BLaER1 treated with 17β-estradiol and CSF1 and Interleukin-3, amounts not matched to agents 10 nM and 100 nM (cell line): ENCODE measurements at regions not wholly inside any gene's neighbourhood (a gene's known extent, or its start where the extent isn't known, plus 50 kb on each side); places are given as distances from the start of the nearest gene placed in this dataset.

Source experiments
- H3K27ac ChIP-seq, 11 experiments: shearing (Covaris generic); formaldehyde crosslinking; 2 replicates each; pipeline ENCODE4 v1.8.1; 2022
- H3K27me3 ChIP-seq, 11 experiments: shearing (Covaris generic); formaldehyde crosslinking; 2 replicates each; pipeline ENCODE4 v1.8.1; 2022
- H3K36me3 ChIP-seq, 11 experiments: shearing (Covaris generic); formaldehyde crosslinking; 2 replicates each; pipeline ENCODE4 v1.8.1; 2022
- H3K4me1 ChIP-seq, 10 experiments: shearing (Covaris generic); formaldehyde crosslinking; 2 replicates each; pipeline ENCODE4 v1.8.1; 2022
- H3K4me2 ChIP-seq, 11 experiments: shearing (Covaris generic); formaldehyde crosslinking; 2 replicates each; pipeline ENCODE4 v1.8.1; 2022
- H3K4me3 ChIP-seq, 10 experiments: shearing (Covaris generic); formaldehyde crosslinking; 2 replicates each; pipeline ENCODE4 v1.8.1; 2022
- H3K9ac ChIP-seq, 11 experiments: shearing (Covaris generic); formaldehyde crosslinking; 2 replicates each; pipeline ENCODE4 v1.8.1; 2022
- H3K9me3 ChIP-seq, 11 experiments: shearing (Covaris generic); formaldehyde crosslinking; replicated peaks in 1 of 11; 2 replicates each; pipeline ENCODE4 v1.8.1; 2022
- H4K20me1 ChIP-seq, 11 experiments: shearing (Covaris generic); formaldehyde crosslinking; 2 replicates each; pipeline ENCODE4 v1.8.1; 2022
- Cebpa-rat ChIP-seq, 11 experiments: shearing (Covaris generic); IDR thresholded peaks; 2 replicates each; pipeline ENCODE4 v1.8.1; 2022

GRCh38 chr1:5664081-5664768 is 328.0 kb downstream of the NPHP4 start:
- Histone ChIP-seq H3K4me2 (peak overlapping the region in 8 of 11 experiments; percentile 16 to 54 (median 48); a peak in 14 of 22 replicates), H3K9ac (no peak overlapping the region), H3K27me3 (no peaks in the 10 kb centered on the region), H3K4me3 (no peak overlapping the region), H3K4me1 (peaks cover 11 to 77% (median 61%) of the 10 kb centered on the region in 10 experiments), H3K36me3 (no peaks in the 10 kb centered on the region), H3K27ac (no peak overlapping the region), H4K20me1 (no peaks in the 10 kb centered on the region; a peak in 1 of 22 replicates), H3K9me3 (peaks cover 17 to 35% (median 28%) of the 10 kb centered on the region in 11 experiments; a peak in 20 of 22 replicates)
- no peak for TF ChIP-seq Cebpa-rat (IDR thresholded peaks at IDR 0.05)

- no peak overlapping the region for H3K9ac ChIP-seq
- H3K27ac ChIP-seq: no peak overlapping the region
- H3K9me3 ChIP-seq: peaks cover 4 to 20% (median 13%) of the 10 kb centered on the region in 11 experiments; a peak in 15 of 22 replicates
- no peak overlapping the region for H3K4me3 ChIP-seq
- H3K27me3 ChIP-seq: no peaks in the 10 kb centered on the region
- no peaks in the 10 kb centered on the region for H3K36me3 ChIP-seq
- no peak for TF ChIP-seq Cebpa-rat (IDR thresholded peaks at IDR 0.05)
- peaks cover 11 to 86% (median 74%) of the 10 kb centered on the region in 10 experiments for H3K4me1 ChIP-seq
- H4K20me1 ChIP-seq: no peaks in the 10 kb centered on the region; a peak in 1 of 22 replicates
- H3K4me2 ChIP-seq: peak overlapping the region in 5 of 11 experiments; percentile 19 to 54 (median 51); a peak in 7 of 22 replicates
These were observed 329.5 kb downstream of the NPHP4 start for GRCh38 chr1:5662744-5663126.

GRCh38 chr1:5662086-5662743 is 330.0 kb downstream of the NPHP4 start:
- Histone ChIP-seq H3K36me3 (no peaks in the 10 kb centered on the region), H3K4me3 (no peak overlapping the region), H3K27me3 (no peaks in the 10 kb centered on the region), H4K20me1 (no peaks in the 10 kb centered on the region; a peak in 1 of 22 replicates), H3K27ac (no peak overlapping the region; a peak in 1 of 22 replicates), H3K4me1 (peaks cover 11 to 84% (median 71%) of the 10 kb centered on the region in 10 experiments), H3K4me2 (peak overlapping the region in 6 of 11 experiments; percentile 19 to 68 (median 52); a peak in 6 of 22 replicates), H3K9ac (no peak overlapping the region), H3K9me3 (peaks cover 0 to 15% (median 8%) of the 10 kb centered on the region in 11 experiments; a peak in 9 of 22 replicates)
- no peak for TF ChIP-seq Cebpa-rat (IDR thresholded peaks at IDR 0.05)

- peak overlapping the region in 8 of 11 experiments; percentile 57 to 72 (median 66); a peak in 16 of 22 replicates for H3K4me2 ChIP-seq
- peak overlapping the region in 3 of 11 experiments; percentile 53 to 79 (median 72); a peak in 4 of 22 replicates for H3K27ac ChIP-seq
- H4K20me1 ChIP-seq: no peaks in the 10 kb centered on the region; a peak in 1 of 22 replicates
- TF ChIP-seq Cebpa-rat (IDR thresholded peaks at IDR 0.05): no peak
- no peaks in the 10 kb centered on the region for H3K27me3 ChIP-seq
- H3K4me1 ChIP-seq: peaks cover 11 to 76% (median 67%) of the 10 kb centered on the region in 10 experiments
- H3K9me3 ChIP-seq: peaks cover 0 to 12% (median 7%) of the 10 kb centered on the region in 11 experiments; a peak in 7 of 22 replicates
- no peak overlapping the region for H3K9ac ChIP-seq
- H3K4me3 ChIP-seq: no peak overlapping the region
- no peaks in the 10 kb centered on the region for H3K36me3 ChIP-seq
These were observed 330.8 kb downstream of the NPHP4 start for GRCh38 chr1:5661196-5662085.

GRCh38 chr1:5660141-5660935 is 331.9 kb downstream of the NPHP4 start:
- Histone ChIP-seq H4K20me1 (no peaks in the 10 kb centered on the region; a peak in 1 of 22 replicates), H3K27me3 (no peaks in the 10 kb centered on the region), H3K9ac (peak overlapping the region in 2 of 11 experiments; percentile 6 to 28; a peak in 3 of 22 replicates), H3K27ac (peak overlapping the region in 10 of 11 experiments; percentile 19 to 79 (median 60); a peak in 19 of 22 replicates), H3K36me3 (no peaks in the 10 kb centered on the region), H3K4me2 (peak overlapping the region; percentile 36 to 72 (median 62); a peak in 21 of 22 replicates), H3K4me3 (no peak overlapping the region), H3K4me1 (peaks cover 11 to 70% (median 62%) of the 10 kb centered on the region in 10 experiments), H3K9me3 (peaks cover 0 to 5% (median 1%) of the 10 kb centered on the region in 11 experiments; a peak in 6 of 22 replicates)
- no peak for TF ChIP-seq Cebpa-rat (IDR thresholded peaks at IDR 0.05)

GRCh38 chr1:5659606-5660005 is 332.6 kb downstream of the NPHP4 start:
- Histone ChIP-seq H4K20me1 (no peaks in the 10 kb centered on the region), H3K9me3 (peaks cover 0 to 5% (median 3%) of the 10 kb centered on the region in 11 experiments; a peak in 4 of 22 replicates), H3K4me1 (peaks cover 11 to 63% (median 54%) of the 10 kb centered on the region in 10 experiments)

GRCh38 chr1:5658340-5659316 is 333.6 kb downstream of the NPHP4 start:
- TF ChIP-seq Cebpa-rat (IDR thresholded peaks at IDR 0.05): no peak
- H4K20me1 ChIP-seq: no peaks in the 10 kb centered on the region
- H3K4me2 ChIP-seq: peak overlapping the region in 1 of 11 experiments; percentile 61; a peak in 1 of 22 replicates
- H3K9ac ChIP-seq: no peak overlapping the region
- H3K27ac ChIP-seq: no peak overlapping the region
- peaks cover 11 to 54% (median 45%) of the 10 kb centered on the region in 10 experiments for H3K4me1 ChIP-seq
- H3K4me3 ChIP-seq: no peak overlapping the region
- H3K27me3 ChIP-seq: no peaks in the 10 kb centered on the region
- no peaks in the 10 kb centered on the region for H3K36me3 ChIP-seq
- H3K9me3 ChIP-seq: peaks cover 0 to 5% (median 3%) of the 10 kb centered on the region in 11 experiments; a peak in 4 of 22 replicates

More at GRCh38 chr1:5659606-5660005, 332.6 kb downstream of the NPHP4 start:
- H3K27ac ChIP-seq: peak overlapping the region in 9 of 11 experiments; percentile 30 to 79 (median 57); a peak in 14 of 22 replicates
- H3K9ac ChIP-seq: peak overlapping the region in 1 of 11 experiments; percentile 16; a peak in 1 of 22 replicates
- no peaks in the 10 kb centered on the region for H3K27me3 ChIP-seq
- H3K4me2 ChIP-seq: peak overlapping the region; percentile 36 to 72 (median 62); a peak in 19 of 22 replicates
- TF ChIP-seq Cebpa-rat (IDR thresholded peaks at IDR 0.05): no peak
- no peak overlapping the region for H3K4me3 ChIP-seq
- H3K36me3 ChIP-seq: no peaks in the 10 kb centered on the region
